ENCODE measurements at regions not wholly inside any gene's neighbourhood (a gene's known extent, or its start where the extent isn't known, plus 50 kb on each side); places are given as distances from the start of the nearest gene placed in this dataset.
"Not testable (repeated sequence)": the region's sequence is repeated elsewhere in the genome, so short reads cannot be mapped to it uniquely, and the experiment has no call there.

GRCh38 chr3:69485489-69485888, 99.6 kb upstream of the FRMD4B start:
- no peak for DNase-seq (ENCODE audit: low spot score)

DNA sequence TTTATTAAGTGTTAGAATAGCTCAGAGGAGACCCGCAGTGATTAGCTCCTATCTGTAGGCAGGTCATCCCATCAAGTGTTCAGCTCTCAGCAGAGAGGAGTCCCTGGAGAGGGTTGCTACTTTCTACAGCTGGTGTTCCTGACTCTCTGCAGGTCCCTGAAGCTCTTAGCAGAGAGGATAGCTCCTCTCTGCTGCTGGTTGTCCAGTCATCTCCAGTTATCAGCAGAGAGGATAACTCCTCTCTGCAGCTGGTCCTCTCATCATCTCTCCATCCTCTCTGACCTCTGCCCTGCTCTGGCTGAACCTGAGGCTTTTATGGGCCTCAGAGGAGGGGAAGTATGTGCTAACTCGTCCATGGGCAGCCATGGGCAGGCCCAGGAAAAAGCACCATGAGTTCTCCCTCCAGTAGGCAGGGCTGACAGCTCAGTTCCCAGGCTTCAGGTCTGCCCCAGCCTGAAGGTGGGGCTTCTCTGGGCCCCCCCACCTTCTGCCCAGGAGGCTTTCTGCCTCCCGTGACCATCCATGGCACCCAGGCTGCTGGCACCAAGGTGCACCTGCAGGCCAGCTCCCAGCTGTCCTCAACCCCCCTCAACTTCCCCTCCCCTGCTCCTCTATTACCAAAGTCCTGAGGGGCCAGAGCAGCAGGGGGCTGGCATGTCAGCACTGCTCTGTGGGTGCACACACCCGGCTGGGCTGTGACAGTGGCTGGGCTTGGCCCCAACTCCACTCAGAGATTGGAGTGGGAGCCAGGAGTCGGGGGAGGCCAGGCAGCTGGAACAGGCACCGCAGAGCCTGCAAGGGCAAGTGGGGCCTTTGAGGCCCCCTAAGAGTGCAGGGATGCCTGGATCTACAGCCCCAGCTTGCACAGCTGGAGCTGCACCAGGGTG, 98.9 kb upstream of the FRMD4B start:
- DNase-seq (ENCODE audit: low spot score), result no peak

- no peak for DNase-seq (ENCODE audit: low spot score)
These were observed 97.6 kb upstream of the FRMD4B start for GRCh38 chr3:69483449-69483848.

DNA sequence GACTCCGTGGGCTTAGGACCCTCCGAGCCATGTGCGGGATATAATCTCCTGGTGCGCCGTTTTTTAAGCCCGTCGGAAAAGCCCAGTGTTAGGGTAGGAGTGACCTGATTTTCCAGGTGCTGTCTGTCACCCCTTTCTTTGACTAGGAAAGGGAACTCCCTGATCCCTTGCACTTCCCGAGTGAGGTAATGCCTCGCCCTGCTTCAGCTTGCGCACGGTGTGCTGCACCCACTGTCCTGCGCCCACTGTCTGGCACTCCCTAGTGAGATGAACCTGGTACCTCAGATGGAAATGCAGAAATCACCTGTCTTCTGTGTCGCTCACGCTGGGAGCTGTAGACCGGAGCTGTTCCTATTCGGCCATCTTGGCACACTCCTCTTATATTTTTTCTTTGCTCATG, 95.1 kb upstream of the FRMD4B start:
- DNase-seq (ENCODE audit: low spot score), result not testable (repeated sequence)

DNA sequence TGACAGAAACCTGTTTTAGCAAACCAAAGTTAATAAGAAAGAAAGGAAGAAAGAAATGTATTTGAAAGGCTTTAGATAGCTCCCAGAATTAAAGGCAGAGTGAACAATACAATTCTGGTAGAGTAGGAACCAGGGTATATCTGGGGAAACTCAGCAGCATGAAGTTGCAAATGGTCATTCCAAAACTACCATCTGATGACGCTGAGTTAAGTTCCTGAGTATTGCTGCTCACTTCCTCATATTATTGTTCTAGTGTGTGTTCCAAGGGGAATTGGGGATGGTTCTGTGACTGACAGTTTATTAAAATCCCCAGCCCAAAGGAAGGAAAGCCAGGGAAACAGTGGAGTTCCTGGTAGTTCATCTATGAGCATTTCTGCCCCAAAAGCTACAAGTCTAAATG, 88.3 kb upstream of the FRMD4B start:
- no peak for DNase-seq (ENCODE audit: low spot score)

DNA sequence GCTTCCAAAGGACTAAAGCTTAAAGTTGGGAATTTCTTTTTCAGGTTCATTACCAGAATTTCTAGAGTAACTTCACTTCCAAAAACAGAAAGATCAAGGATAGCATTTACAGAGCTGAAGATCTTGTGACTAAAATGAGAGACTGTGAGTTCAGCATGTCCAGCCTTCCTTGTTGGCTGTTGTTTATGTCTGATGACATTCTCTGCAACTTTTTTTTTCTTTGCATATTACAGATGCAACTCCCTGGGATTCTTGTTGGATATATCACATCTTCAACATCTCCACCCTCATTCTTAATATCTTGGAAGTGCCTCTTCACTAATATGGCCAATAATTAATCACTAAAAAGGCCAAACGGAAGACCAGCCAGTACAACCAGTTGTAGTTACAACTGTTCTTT, 86.2 kb upstream of the FRMD4B start:
- no peak for DNase-seq (ENCODE audit: low spot score)

DNA sequence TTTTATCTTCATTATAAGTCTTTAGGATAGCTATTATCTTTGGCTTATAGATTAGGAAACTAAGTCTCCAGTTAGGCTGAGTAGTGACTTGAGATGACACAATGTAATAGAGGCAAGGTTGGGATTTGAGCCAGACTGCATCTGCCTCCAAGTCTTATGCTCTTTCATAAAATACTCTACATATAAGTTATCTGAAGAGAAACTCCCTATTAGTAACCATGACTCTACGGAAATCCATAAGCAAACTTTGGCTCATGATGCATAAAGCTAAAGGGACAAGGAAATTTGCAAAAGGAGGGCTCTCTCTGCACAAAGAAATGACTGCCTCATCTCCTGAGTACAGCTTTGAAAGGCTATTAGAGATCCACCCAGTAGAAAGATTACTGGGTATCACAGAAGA, 77.6 kb upstream of the FRMD4B start:
- no peak for DNase-seq (ENCODE audit: low spot score)

GRCh38 chr3:69462826-69463100, 76.9 kb upstream of the FRMD4B start:
- DNase-seq (ENCODE audit: low spot score), result no peak

- no peak for DNase-seq (ENCODE audit: low spot score)
These were observed 76.3 kb upstream of the FRMD4B start for GRCh38 chr3:69462022-69462825.

- no peak for DNase-seq (ENCODE audit: low spot score)
These were observed 74.1 kb upstream of the FRMD4B start for GRCh38 chr3:69460034-69460433.

GRCh38 chr3:69458803-69459365, 73.0 kb upstream of the FRMD4B start:
- DNase-seq (ENCODE audit: low spot score), result no peak

GRCh38 chr3:69456631-69457030, 70.7 kb upstream of the FRMD4B start:
- no peak for DNase-seq (ENCODE audit: low spot score)

- DNase-seq (ENCODE audit: low spot score), result no peak
These were observed 68.4 kb upstream of the FRMD4B start for GRCh38 chr3:69454204-69454787.

GRCh38 chr3:69452295-69452694, 66.4 kb upstream of the FRMD4B start:
- DNase-seq (ENCODE audit: low spot score), result no peak

- DNase-seq (ENCODE audit: low spot score), result no peak
These were observed 65.7 kb upstream of the FRMD4B start for GRCh38 chr3:69451594-69451993.

DNA sequence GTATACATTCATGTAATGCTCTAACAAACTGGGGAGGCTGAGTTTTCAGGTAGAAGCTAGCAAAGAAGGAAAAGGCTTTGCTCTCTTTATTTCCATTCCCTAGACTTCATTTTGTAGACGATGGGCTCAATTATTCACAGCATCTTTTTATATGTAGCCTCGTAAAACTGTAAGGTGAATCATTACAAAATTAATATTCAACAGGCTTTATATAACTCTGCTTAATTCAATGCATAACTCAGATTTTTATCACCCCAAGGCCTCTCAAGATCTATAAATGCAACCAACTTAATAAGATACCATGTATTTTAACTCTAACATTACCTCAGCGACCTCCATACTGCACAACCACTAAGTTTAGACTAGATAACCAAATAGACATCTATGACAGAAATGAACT, 63.0 kb upstream of the FRMD4B start:
- DNase-seq (ENCODE audit: low spot score), result no peak

- DNase-seq (ENCODE audit: low spot score), result no peak
These were observed 60.6 kb upstream of the FRMD4B start for GRCh38 chr3:69446402-69447072.

GRCh38 chr3:69445498-69445897, 59.6 kb upstream of the FRMD4B start:
- no peak for DNase-seq (ENCODE audit: low spot score)

GRCh38 chr3:69445024-69445423, 59.1 kb upstream of the FRMD4B start:
- DNase-seq (ENCODE audit: low spot score), result no peak

- DNase-seq (ENCODE audit: low spot score), result no peak
These were observed 57.6 kb upstream of the FRMD4B start for GRCh38 chr3:69443457-69443920.

GRCh38 chr3:69442771-69443311, 57.0 kb upstream of the FRMD4B start:
- DNase-seq (ENCODE audit: low spot score), result no peak

GRCh38 chr3:69441732-69442131, 55.8 kb upstream of the FRMD4B start:
- DNase-seq (ENCODE audit: low spot score), result no peak

Measured in mucosa of gallbladder (tissue), 1 donor.